ENCODE measurements at regions not wholly inside any gene's neighbourhood (a gene's known extent, or its start where the extent isn't known, plus 50 kb on each side); places are given as distances from the start of the nearest gene placed in this dataset.

DNA sequence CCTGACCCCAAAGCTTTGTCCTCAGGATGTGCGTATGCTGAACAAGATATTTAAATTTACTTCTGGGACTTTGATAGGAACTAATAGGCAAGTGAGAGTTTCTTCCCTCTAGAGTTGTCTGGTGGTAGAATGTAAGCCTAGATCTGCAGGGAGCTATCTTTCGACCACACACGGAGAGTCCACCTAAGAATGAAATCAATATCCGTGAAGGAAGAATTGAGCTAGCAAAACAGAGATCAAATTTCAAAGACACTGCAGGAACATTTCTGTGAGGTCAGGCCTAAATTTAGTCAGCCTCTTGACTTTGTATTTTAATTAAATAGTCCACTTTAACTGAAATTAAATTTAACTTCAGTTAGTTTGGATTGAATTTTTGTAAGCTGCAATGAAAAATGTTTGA is 871.3 kb downstream of the RAB28 start:
- no peak for TF ChIP-seq CTCF (IDR thresholded peaks at IDR 0.05)
- no peak for TF ChIP-seq CREB1 (CRISPR knock-in tag; IDR thresholded peaks at IDR 0.05)
- TF ChIP-seq RELA (CRISPR knock-in tag; IDR thresholded peaks at IDR 0.05; ENCODE audit: borderline replicate concordance) = no peak
- TF ChIP-seq NR3C1 (CRISPR knock-in tag; conservative IDR thresholded peaks at IDR 0.05; ENCODE audit: low read depth) = no peak
- no peak for TF ChIP-seq MAX (CRISPR knock-in tag; IDR thresholded peaks at IDR 0.05)
- no peak for TF ChIP-seq SP1 (CRISPR knock-in tag; conservative IDR thresholded peaks at IDR 0.05)
- TF ChIP-seq, protein P1, sequence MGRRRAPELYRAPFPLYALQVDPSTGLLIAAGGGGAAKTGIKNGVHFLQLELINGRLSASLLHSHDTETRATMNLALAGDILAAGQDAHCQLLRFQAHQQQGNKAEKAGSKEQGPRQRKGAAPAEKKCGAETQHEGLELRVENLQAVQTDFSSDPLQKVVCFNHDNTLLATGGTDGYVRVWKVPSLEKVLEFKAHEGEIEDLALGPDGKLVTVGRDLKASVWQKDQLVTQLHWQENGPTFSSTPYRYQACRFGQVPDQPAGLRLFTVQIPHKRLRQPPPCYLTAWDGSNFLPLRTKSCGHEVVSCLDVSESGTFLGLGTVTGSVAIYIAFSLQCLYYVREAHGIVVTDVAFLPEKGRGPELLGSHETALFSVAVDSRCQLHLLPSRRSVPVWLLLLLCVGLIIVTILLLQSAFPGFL (CRISPR knock-in tag; IDR thresholded peaks at IDR 0.05; ENCODE audit: borderline replicate concordance) = no peak
